GM19023 (cell line): ENCODE measurements at regions not wholly inside any gene's neighbourhood (a gene's known extent, or its start where the extent isn't known, plus 50 kb on each side); places are given as distances from the start of the nearest gene placed in this dataset.

Experiments
- ATAC-seq: cut with Tn5 transposase; IDR thresholded peaks from one replicate; pipeline ENCODE4 v1.9.1; 2021; ENCODE audit warnings: mild to moderate bottlenecking, moderate library complexity; ENCODE audit not compliant: unreplicated experiment

GRCh38 chr15:31953478-31953877, 76.8 kb upstream of the CHRNA7 start:
- no peak for ATAC-seq

GRCh38 chr15:31954374-31955172, 75.7 kb upstream of the CHRNA7 start:
- no peak for ATAC-seq

- ATAC-seq: no peak
These were observed 74.6 kb upstream of the CHRNA7 start for GRCh38 chr15:31955734-31956133.

- ATAC-seq: no peak
These were observed 72.7 kb upstream of the CHRNA7 start for GRCh38 chr15:31957581-31957980.

GRCh38 chr15:31964586-31965307, 65.6 kb upstream of the CHRNA7 start:
- no peak for ATAC-seq

- ATAC-seq: no peak
These were observed 60.3 kb upstream of the CHRNA7 start for GRCh38 chr15:31970007-31970406.

- no peak for ATAC-seq
These were observed 57.1 kb upstream of the CHRNA7 start for GRCh38 chr15:31973197-31973596.

GRCh38 chr15:31974154-31974794, 56.0 kb upstream of the CHRNA7 start:
- no peak for ATAC-seq

GRCh38 chr15:31974855-31975829, 55.2 kb upstream of the CHRNA7 start:
- no peak for ATAC-seq

GRCh38 chr15:31975830-31976229, 54.5 kb upstream of the CHRNA7 start:
- no peak for ATAC-seq

- ATAC-seq: no peak
These were observed 53.2 kb upstream of the CHRNA7 start for GRCh38 chr15:31977138-31977537.

- peak; percentile 58 for ATAC-seq
These were observed 52.3 kb upstream of the CHRNA7 start for GRCh38 chr15:31977812-31978661.
